NCI-H69 (cell line): ENCODE measurements at regions not wholly inside any gene's neighbourhood (a gene's known extent, or its start where the extent isn't known, plus 50 kb on each side); places are given as distances from the start of the nearest gene placed in this dataset.
"Not testable (repeated sequence)": the region's sequence is repeated elsewhere in the genome, so short reads cannot be mapped to it uniquely, and the experiment has no call there.

Experiments used
- DNase-seq: peaks from one replicate; lab custom pipeline; 2025; lab: John Stamatoyannopoulos, UW

GRCh38 chr11:101835506-101836063 lies 79.2 kb upstream of the CEP126 start:
- DNase-seq, result no peak

- not testable (repeated sequence) for DNase-seq
Measured at GRCh38 chr11:101830475-101830874, 84.3 kb upstream of the CEP126 start.

GRCh38 chr11:101825531-101825930 lies 89.3 kb upstream of the CEP126 start:
- DNase-seq, result no peak

GRCh38 chr11:101817581-101817980 lies 97.2 kb upstream of the CEP126 start:
- DNase-seq, result no peak

GRCh38 chr11:101816613-101817012 lies 98.2 kb upstream of the CEP126 start:
- DNase-seq, result no peak

GRCh38 chr11:101812546-101812945 lies 102.3 kb upstream of the CEP126 start:
- no peak for DNase-seq

- DNase-seq, result no peak
Measured at GRCh38 chr11:101810546-101810945, 104.3 kb upstream of the CEP126 start.

GRCh38 chr11:101807531-101807930 lies 107.3 kb upstream of the CEP126 start:
- no peak for DNase-seq

GRCh38 chr11:101803651-101804050 lies 111.2 kb upstream of the CEP126 start:
- DNase-seq, result no peak

- DNase-seq, result no peak
Measured at GRCh38 chr11:101797335-101797734, 117.5 kb upstream of the CEP126 start.

- no peak for DNase-seq
Measured at GRCh38 chr11:101792814-101793213, 122.0 kb upstream of the CEP126 start.

- no peak for DNase-seq
Measured at GRCh38 chr11:101786916-101787315, 127.9 kb upstream of the CEP126 start.

GRCh38 chr11:101786421-101786820 lies 128.4 kb upstream of the CEP126 start:
- no peak for DNase-seq

GRCh38 chr11:101779167-101779566 lies 135.6 kb upstream of the CEP126 start:
- not testable (repeated sequence) for DNase-seq

- no peak for DNase-seq
Measured at GRCh38 chr11:101777476-101777875, 137.3 kb upstream of the CEP126 start.

GRCh38 chr11:101775033-101775432 lies 139.8 kb upstream of the CEP126 start:
- no peak for DNase-seq

GRCh38 chr11:101770648-101771047 lies 144.2 kb upstream of the CEP126 start:
- DNase-seq, result no peak

- no peak for DNase-seq
Measured at GRCh38 chr11:101765932-101766331, 148.9 kb upstream of the CEP126 start.

GRCh38 chr11:101759771-101760450 lies 154.9 kb upstream of the CEP126 start:
- no peak for DNase-seq

- DNase-seq, result no peak
Measured at GRCh38 chr11:101757741-101758140, 157.1 kb upstream of the CEP126 start.

GRCh38 chr11:101748572-101749344 lies 165.0 kb upstream of the TRPC6 start:
- no peak for DNase-seq

GRCh38 chr11:101745756-101746155 lies 161.9 kb upstream of the TRPC6 start:
- no peak for DNase-seq

- no peak for DNase-seq
Measured at GRCh38 chr11:101743828-101744227, 160.0 kb upstream of the TRPC6 start.
